Activated CD8-positive, alpha-beta T cell treated with anti-CD3 and anti-CD28 coated beads for 36 hours (primary cell): ENCODE measurements at regions not wholly inside any gene's neighbourhood (a gene's known extent, or its start where the extent isn't known, plus 50 kb on each side); places are given as distances from the start of the nearest gene placed in this dataset.
"Not testable (repeated sequence)": the region's sequence is repeated elsewhere in the genome, so short reads cannot be mapped to it uniquely, and the experiment has no call there.

Source experiments
- ATAC-seq: fragments of 200-7000 bp; cut with Tn5 transposase; one replicate; pipeline ENCODE4 v1.10.0; 2021; ENCODE audit warnings: mild to moderate bottlenecking, moderate library complexity
- CTCF ChIA-PET: fragments of 350-600 bp; sonication (Branson Sonifier 250); formaldehyde crosslinking; loops from one replicate; lab custom pipeline; 2021; ENCODE audit warnings: antibody characterized with exemption; lab: Charles Lee
- POLR2A ChIA-PET: fragments of 350-600 bp; sonication (Branson Sonifier 250); formaldehyde crosslinking; loops from one replicate; lab custom pipeline; 2021; ENCODE audit warnings: antibody characterized with exemption; lab: Charles Lee
- DNase-seq: peaks from one replicate; pipeline ENCODE4 v3.0.0-alpha.2; 2020
- H3K27ac Mint-ChIP-seq: one replicate; pipeline ENCODE4 v1.8.0; 2021; ENCODE audit warnings: mild to moderate bottlenecking, mixed read lengths
- H3K27me3 Mint-ChIP-seq: one replicate; pipeline ENCODE4 v1.8.0; 2021; ENCODE audit warnings: mixed read lengths
- H3K36me3 Mint-ChIP-seq: one replicate; pipeline ENCODE4 v1.8.0; 2021; ENCODE audit warnings: low read depth, mixed read lengths
- H3K4me1 Mint-ChIP-seq: one replicate; pipeline ENCODE4 v1.8.0; 2021; ENCODE audit warnings: low read depth, mixed read lengths
- H3K4me3 Mint-ChIP-seq: one replicate; pipeline ENCODE4 v1.8.0; 2021; ENCODE audit warnings: mild to moderate bottlenecking, moderate library complexity, mixed read lengths
- H3K9me3 Mint-ChIP-seq: one replicate; pipeline ENCODE4 v1.8.0; 2021; ENCODE audit warnings: mixed read lengths
- CTCF ChIP-seq: fragments of 200-600 bp; IDR thresholded peaks from one replicate; pipeline ENCODE4 v1.8.0; 2022; ENCODE audit warnings: antibody characterized with exemption, mild to moderate bottlenecking
- intact Hi-C: fragments of 100-400 bp; cut with micrococcal nuclease; formaldehyde crosslinking; loops from one replicate; pipeline ENCODE4 v1.10.0; 2022

GRCh38 chr2:58700591-58700990 lies 459.5 kb upstream of the FANCL start:
- Mint-ChIP-seq H3K27ac (no peak overlapping the region), H3K36me3 (no peaks in the 10 kb centered on the region), H3K27me3 (no peaks in the 10 kb centered on the region), H3K9me3 (no peaks in the 10 kb centered on the region), H3K4me3 (no peak overlapping the region), H3K4me1 (no peaks in the 10 kb centered on the region)
- DNase-seq (no peak), ATAC-seq (no peak)
- POLR2A ChIA-PET: no interaction called here
- intact Hi-C loops: no loop called here
- TF ChIP-seq CTCF: no peak
- CTCF ChIA-PET: no interaction called here

DNA sequence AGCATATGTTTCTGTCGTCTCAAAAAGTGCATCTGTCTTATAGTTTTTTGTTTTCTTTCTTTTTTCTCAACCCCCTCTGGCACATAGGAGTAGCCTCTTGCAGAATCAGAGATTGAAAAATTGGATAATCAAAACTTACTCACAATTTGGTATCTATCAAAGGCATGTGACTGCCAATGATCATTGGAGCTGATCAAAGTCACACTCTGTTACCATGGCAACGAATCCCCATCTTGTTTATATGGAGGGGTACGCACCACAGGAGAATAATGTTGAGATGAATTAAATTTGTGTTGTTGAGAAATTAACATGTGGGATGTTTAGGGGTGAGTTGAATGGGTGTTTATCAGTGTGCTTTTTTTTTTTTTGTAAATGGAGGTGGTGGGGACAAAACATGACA lies 458.3 kb upstream of the FANCL start:
- H3K36me3 Mint-ChIP-seq: no peaks in the 10 kb centered on the region
- intact Hi-C loops: no loop called here

DNA sequence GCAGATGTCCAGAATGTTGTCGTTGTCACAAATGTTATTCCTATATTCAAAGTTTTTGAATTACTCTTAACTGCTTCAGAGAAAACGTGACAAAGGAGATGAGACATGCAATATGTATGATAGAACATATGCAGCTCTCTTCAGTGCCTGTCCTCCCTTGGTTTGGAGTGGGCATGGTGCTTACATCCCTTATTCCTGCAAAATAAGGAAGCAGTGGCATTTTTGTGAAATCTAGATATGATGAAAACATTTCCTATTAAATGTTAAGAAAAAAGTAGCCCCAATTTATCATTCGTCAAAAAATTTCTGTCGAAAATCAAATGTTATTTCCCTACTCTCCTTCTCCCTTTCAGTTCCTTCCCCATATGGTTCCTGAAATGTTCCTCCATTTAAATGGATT lies 457.5 kb upstream of the FANCL start:
- TF ChIP-seq CTCF: no peak
- no peak overlapping the region for H3K4me3 Mint-ChIP-seq

More for the DNA sequence above, 458.3 kb upstream of the FANCL start:
- ATAC-seq (no peak), DNase-seq (no peak)
- no peaks in the 10 kb centered on the region for H3K4me1 Mint-ChIP-seq
- no peak overlapping the region for H3K4me3 Mint-ChIP-seq
- H3K27ac Mint-ChIP-seq: no peak overlapping the region
- CTCF ChIA-PET: no interaction called here
- no peaks in the 10 kb centered on the region for H3K27me3 Mint-ChIP-seq
- POLR2A ChIA-PET: no interaction called here
- no peak for TF ChIP-seq CTCF
- no peaks in the 10 kb centered on the region for H3K9me3 Mint-ChIP-seq

DNA sequence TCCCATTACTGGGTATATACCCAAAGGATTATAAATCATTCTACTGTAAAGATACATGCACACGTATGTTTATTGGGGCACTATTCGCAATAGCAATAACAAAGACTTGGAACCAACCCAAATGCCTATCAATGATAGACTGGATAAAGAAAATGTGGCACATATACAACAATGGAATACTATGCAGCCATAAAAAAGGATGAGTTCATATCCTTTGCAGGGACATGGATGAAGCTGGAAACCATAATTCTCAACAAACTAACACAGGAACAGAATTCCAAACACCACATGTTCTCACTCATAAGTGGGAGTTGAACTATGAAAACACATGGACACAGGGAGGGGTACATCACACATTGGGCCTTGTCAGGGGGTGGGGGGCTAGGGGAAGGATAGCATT lies 453.0 kb upstream of the FANCL start:
- H3K27me3 Mint-ChIP-seq, H3K36me3 Mint-ChIP-seq, CTCF ChIA-PET, H3K4me3 Mint-ChIP-seq, H3K27ac Mint-ChIP-seq, POLR2A ChIA-PET, H3K4me1 Mint-ChIP-seq, H3K9me3 Mint-ChIP-seq, intact Hi-C loops, DNase-seq, ATAC-seq: not testable (repeated sequence)

More for the DNA sequence above, 457.5 kb upstream of the FANCL start:
- H3K27ac Mint-ChIP-seq: no peak overlapping the region
- ChIA-PET POLR2A (no interaction called here), CTCF (no interaction called here)
- ATAC-seq: no peak
- no peaks in the 10 kb centered on the region for H3K9me3 Mint-ChIP-seq
- H3K27me3 Mint-ChIP-seq: no peaks in the 10 kb centered on the region
- H3K4me1 Mint-ChIP-seq: no peaks in the 10 kb centered on the region
- no peaks in the 10 kb centered on the region for H3K36me3 Mint-ChIP-seq
- intact Hi-C loops: no loop called here
- no peak for DNase-seq

DNA sequence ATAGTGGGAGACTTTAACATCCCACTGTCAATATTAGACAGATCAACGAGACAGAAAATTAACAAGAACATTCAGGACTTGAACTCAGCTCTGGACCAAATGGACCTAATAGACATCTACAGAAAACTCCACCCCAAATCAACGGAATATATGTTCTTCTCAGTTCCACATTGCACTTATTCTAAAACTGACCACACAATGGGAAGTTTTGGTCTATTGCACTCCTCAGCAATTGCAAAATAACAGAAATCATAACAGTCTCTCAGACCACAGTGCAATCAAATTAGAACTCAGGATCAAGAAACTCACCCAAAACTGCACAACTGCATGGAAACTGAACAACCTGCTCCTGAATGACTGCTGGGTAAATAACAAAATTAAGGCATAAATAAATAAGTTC lies 449.9 kb upstream of the FANCL start:
- POLR2A ChIA-PET, DNase-seq, H3K36me3 Mint-ChIP-seq, H3K27ac Mint-ChIP-seq, H3K9me3 Mint-ChIP-seq, CTCF ChIA-PET, ATAC-seq, H3K27me3 Mint-ChIP-seq, intact Hi-C loops, H3K4me1 Mint-ChIP-seq, H3K4me3 Mint-ChIP-seq: not testable (repeated sequence)

- Mint-ChIP-seq H3K9me3 (no peaks in the 10 kb centered on the region), H3K27ac (no peak overlapping the region), H3K36me3 (no peaks in the 10 kb centered on the region), H3K4me1 (no peaks in the 10 kb centered on the region), H3K4me3 (no peak overlapping the region), H3K27me3 (no peaks in the 10 kb centered on the region)
- no peak for DNase-seq
- CTCF ChIA-PET: no interaction called here
- intact Hi-C loops: no loop called here
- no peak for ATAC-seq
- POLR2A ChIA-PET: no interaction called here
- TF ChIP-seq CTCF: no peak
These were observed 447.7 kb upstream of the FANCL start for GRCh38 chr2:58688813-58689212.
